HEK293 (cell line): ENCODE measurements at regions not wholly inside any gene's neighbourhood (a gene's known extent, or its start where the extent isn't known, plus 50 kb on each side); places are given as distances from the start of the nearest gene placed in this dataset.

ENCODE experiments used
- CTCF ChIA-PET: fragments of 350-600 bp; formaldehyde crosslinking; extraction: SDS; loops from one replicate; lab custom pipeline; 2021; ENCODE audit warnings: antibody characterized with exemption; lab: Yijun Ruan, JAX
- POLR2A ChIA-PET: fragments of 300-600 bp; formaldehyde crosslinking; extraction: SDS; loops from one replicate; lab custom pipeline; 2020; ENCODE audit warnings: antibody characterized with exemption, inconsistent platforms; lab: Yijun Ruan, JAX
- H3K27ac ChIP-seq: fragments of 200-500 bp; sonication (Bioruptor generic); 2 replicates; pipeline ENCODE4 v1.5.1; 2014; ENCODE audit warnings: low read depth, low read length, control low read depth, inconsistent platforms; ENCODE audit errors: extremely low read depth
- H3K36me3 ChIP-seq, 2 experiments: fragments of 200-500 bp in 1 of 2; sonication (Bioruptor generic) in 1 of 2; 1 replicate in 1 of 2; 2 replicates in 1 of 2; pipeline ENCODE4 v1.5.1; 2014 to 2017; ENCODE audit warnings: inconsistent platforms in 2 of 2, low read length in 2 of 2; ENCODE audit not compliant: control insufficient read depth in 2 of 2, insufficient read depth in 1 of 2
- H3K4me1 ChIP-seq: fragments of 200-500 bp; sonication (Bioruptor generic); 2 replicates; pipeline ENCODE4 v1.5.1; 2014; ENCODE audit warnings: mild to moderate bottlenecking, low read length, inconsistent platforms; ENCODE audit not compliant: control insufficient read depth, insufficient read depth
- H3K4me3 ChIP-seq: 2 replicates; pipeline ENCODE4 v1.5.1; 2011; ENCODE audit warnings: low read depth, mild to moderate bottlenecking, control low read depth, low read length, moderate library complexity
- H3K9me3 ChIP-seq: fragments of 200-500 bp; sonication (Bioruptor generic); 2 replicates; pipeline ENCODE4 v1.5.1; 2014; ENCODE audit warnings: low read depth, low read length, inconsistent platforms; ENCODE audit not compliant: control insufficient read depth, insufficient read depth
- PRDM10 ChIP-seq: fragments of 450-650 bp; formaldehyde crosslinking; IDR thresholded peaks from 2 replicates; pipeline ENCODE4 v1.5.1; 2016; ENCODE audit warnings: missing biosample characterization, missing genetic modification characterization
- SP7 ChIP-seq: fragments of 450-650 bp; formaldehyde crosslinking; IDR thresholded peaks from 2 replicates; pipeline ENCODE4 v1.5.1; 2016; ENCODE audit warnings: missing biosample characterization, missing genetic modification characterization
- ZBTB11 ChIP-seq: fragments of 450-650 bp; formaldehyde crosslinking; conservative IDR thresholded peaks from 2 replicates; pipeline ENCODE4 v1.5.1; 2016; ENCODE audit warnings: low read depth, missing biosample characterization, missing genetic modification characterization
- ZEB2 ChIP-seq: fragments of 450-650 bp; formaldehyde crosslinking; IDR thresholded peaks from 2 replicates; pipeline ENCODE4 v1.5.1; 2016; ENCODE audit warnings: missing biosample characterization, missing genetic modification characterization
- ZNF473 ChIP-seq: fragments of 450-650 bp; formaldehyde crosslinking; IDR thresholded peaks from 2 replicates; pipeline ENCODE4 v1.5.1; 2017; ENCODE audit warnings: missing biosample characterization, missing genetic modification characterization
- ZNF48 ChIP-seq: fragments of 450-650 bp; formaldehyde crosslinking; IDR thresholded peaks from 2 replicates; pipeline ENCODE4 v1.5.1; 2016; ENCODE audit warnings: missing biosample characterization, missing genetic modification characterization
- ZNF488 ChIP-seq: fragments of 450-650 bp; formaldehyde crosslinking; IDR thresholded peaks from 2 replicates; pipeline ENCODE4 v1.5.1; 2016; ENCODE audit warnings: missing biosample characterization, missing genetic modification characterization
- ZNF521 ChIP-seq: fragments of 450-650 bp; formaldehyde crosslinking; IDR thresholded peaks from 2 replicates; pipeline ENCODE4 v1.5.1; 2017; ENCODE audit warnings: missing biosample characterization, mild to moderate bottlenecking, missing genetic modification characterization
- ZNF530 ChIP-seq: fragments of 450-650 bp; formaldehyde crosslinking; IDR thresholded peaks from 2 replicates; pipeline ENCODE4 v1.5.1; 2016; ENCODE audit warnings: low read depth, missing biosample characterization, missing genetic modification characterization
- ZNF555 ChIP-seq: fragments of 450-650 bp; formaldehyde crosslinking; conservative IDR thresholded peaks from 2 replicates; pipeline ENCODE4 v1.5.1; 2017; ENCODE audit warnings: missing biosample characterization, mild to moderate bottlenecking, missing genetic modification characterization, inconsistent platforms
- ZNF561 ChIP-seq: fragments of 450-650 bp; IDR thresholded peaks from 2 replicates; pipeline ENCODE4 v1.5.1; 2018; ENCODE audit warnings: missing biosample characterization, missing genetic modification characterization, borderline replicate concordance
- ZNF585B ChIP-seq: fragments of 450-650 bp; formaldehyde crosslinking; IDR thresholded peaks from 2 replicates; pipeline ENCODE4 v1.5.1; 2016; ENCODE audit warnings: missing biosample characterization, missing genetic modification characterization
- ZNF701 ChIP-seq: fragments of 450-650 bp; formaldehyde crosslinking; IDR thresholded peaks from 2 replicates; pipeline ENCODE4 v1.5.1; 2016; ENCODE audit warnings: missing biosample characterization, missing genetic modification characterization
- TF ChIP-seq, protein P1 (sequence below): fragments of 450-650 bp; formaldehyde crosslinking; IDR thresholded peaks from 2 replicates; pipeline ENCODE4 v1.5.1; 2016; ENCODE audit warnings: missing biosample characterization, missing genetic modification characterization
- TF ChIP-seq, protein P2 (sequence below): fragments of 450-650 bp; formaldehyde crosslinking; IDR thresholded peaks from 2 replicates; pipeline ENCODE4 v1.5.1; 2016; ENCODE audit warnings: missing biosample characterization, missing genetic modification characterization, low read depth

DNA sequence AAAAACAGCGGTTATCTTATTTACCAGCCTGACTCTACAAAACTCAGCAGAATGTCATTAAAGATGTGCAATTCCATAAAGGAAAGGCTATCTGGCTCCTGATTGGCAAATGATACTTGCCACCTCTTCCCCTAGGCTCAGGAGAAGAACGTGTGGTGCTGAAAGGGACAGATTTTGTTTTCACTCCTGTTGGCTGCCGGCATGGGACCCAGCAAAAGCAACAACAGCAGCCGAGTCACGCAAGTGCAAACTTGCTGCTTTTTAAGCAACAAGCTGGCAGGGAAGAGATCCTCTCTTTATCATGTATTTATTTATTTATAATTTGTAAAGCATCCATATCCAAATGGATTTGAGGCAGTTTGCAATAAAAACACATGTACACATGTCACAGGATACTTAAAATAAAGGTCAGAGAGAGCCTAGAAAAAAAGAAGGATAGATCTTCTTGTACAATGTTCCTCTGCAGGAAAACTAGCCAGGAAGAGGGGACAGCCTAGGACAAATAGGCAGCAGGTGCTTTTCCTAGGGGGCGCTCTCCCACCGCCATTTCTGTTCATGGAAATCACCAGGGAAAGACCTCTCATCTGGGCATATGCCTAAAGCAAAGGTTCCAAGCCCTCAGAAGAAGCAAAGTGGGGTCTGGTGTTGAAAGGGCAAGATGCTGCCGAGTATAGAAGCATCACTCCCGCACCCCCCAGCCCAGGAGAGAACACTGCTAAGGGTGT is 799.3 kb downstream of the BCL11A start:
- H3K4me1 ChIP-seq: no peaks in the 10 kb centered on the region
- H3K4me3 ChIP-seq: no peak overlapping the region
- CTCF ChIA-PET: interaction anchor here (1.2 to 1.4 kb wide), 2 partner anchors 9 to 16 kb away, joined by 3 to 4 read pairs; no protein-coding TSS in a partner anchor
- POLR2A ChIA-PET: no interaction called here
- no peak overlapping the region for H3K27ac ChIP-seq
- TF ChIP-seq, protein P1, sequence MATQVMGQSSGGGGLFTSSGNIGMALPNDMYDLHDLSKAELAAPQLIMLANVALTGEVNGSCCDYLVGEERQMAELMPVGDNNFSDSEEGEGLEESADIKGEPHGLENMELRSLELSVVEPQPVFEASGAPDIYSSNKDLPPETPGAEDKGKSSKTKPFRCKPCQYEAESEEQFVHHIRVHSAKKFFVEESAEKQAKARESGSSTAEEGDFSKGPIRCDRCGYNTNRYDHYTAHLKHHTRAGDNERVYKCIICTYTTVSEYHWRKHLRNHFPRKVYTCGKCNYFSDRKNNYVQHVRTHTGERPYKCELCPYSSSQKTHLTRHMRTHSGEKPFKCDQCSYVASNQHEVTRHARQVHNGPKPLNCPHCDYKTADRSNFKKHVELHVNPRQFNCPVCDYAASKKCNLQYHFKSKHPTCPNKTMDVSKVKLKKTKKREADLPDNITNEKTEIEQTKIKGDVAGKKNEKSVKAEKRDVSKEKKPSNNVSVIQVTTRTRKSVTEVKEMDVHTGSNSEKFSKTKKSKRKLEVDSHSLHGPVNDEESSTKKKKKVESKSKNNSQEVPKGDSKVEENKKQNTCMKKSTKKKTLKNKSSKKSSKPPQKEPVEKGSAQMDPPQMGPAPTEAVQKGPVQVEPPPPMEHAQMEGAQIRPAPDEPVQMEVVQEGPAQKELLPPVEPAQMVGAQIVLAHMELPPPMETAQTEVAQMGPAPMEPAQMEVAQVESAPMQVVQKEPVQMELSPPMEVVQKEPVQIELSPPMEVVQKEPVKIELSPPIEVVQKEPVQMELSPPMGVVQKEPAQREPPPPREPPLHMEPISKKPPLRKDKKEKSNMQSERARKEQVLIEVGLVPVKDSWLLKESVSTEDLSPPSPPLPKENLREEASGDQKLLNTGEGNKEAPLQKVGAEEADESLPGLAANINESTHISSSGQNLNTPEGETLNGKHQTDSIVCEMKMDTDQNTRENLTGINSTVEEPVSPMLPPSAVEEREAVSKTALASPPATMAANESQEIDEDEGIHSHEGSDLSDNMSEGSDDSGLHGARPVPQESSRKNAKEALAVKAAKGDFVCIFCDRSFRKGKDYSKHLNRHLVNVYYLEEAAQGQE (tag by site-specific recombination): peak; percentile 33; the same call in 1 of the 2 replicates
- TF ChIP-seq PRDM10: no peak
- H3K36me3 ChIP-seq: no peaks in the 10 kb centered on the region
- H3K9me3 ChIP-seq: no peaks in the 10 kb centered on the region

DNA sequence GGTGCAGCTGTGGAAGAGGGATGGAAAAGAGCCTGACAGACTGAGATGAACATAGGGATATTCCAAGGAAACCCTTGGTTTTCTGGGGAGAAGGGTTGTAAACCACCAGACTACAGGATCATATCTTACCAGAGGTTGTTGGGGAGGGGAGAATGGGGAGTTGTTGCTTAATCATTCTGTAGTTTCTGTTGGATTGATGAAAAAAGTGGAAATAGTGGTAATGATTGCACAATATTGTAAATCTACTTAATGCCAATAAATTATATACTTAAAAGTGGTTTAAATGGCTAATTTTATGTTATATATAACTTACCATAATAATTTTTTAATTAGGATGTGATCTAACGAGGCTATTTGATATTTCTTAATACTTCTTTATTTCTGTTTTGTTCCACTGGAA is 800.9 kb downstream of the BCL11A start:
- Histone ChIP-seq H3K9me3 (no peaks in the 10 kb centered on the region), H3K4me1 (no peaks in the 10 kb centered on the region), H3K36me3 (no peaks in the 10 kb centered on the region), H3K27ac (no peak overlapping the region), H3K4me3 (no peak overlapping the region)
- CTCF ChIA-PET: interaction anchor here (0.7 to 1.4 kb wide), 2 partner anchors 15 to 213 kb away, joined by 3 read pairs; no protein-coding TSS in a partner anchor
- POLR2A ChIA-PET: no interaction called here
- TF ChIP-seq ZNF555 (tag by site-specific recombination): no peak
- TF ChIP-seq ZNF473 (tag by site-specific recombination): no peak
- TF ChIP-seq, protein P2, sequence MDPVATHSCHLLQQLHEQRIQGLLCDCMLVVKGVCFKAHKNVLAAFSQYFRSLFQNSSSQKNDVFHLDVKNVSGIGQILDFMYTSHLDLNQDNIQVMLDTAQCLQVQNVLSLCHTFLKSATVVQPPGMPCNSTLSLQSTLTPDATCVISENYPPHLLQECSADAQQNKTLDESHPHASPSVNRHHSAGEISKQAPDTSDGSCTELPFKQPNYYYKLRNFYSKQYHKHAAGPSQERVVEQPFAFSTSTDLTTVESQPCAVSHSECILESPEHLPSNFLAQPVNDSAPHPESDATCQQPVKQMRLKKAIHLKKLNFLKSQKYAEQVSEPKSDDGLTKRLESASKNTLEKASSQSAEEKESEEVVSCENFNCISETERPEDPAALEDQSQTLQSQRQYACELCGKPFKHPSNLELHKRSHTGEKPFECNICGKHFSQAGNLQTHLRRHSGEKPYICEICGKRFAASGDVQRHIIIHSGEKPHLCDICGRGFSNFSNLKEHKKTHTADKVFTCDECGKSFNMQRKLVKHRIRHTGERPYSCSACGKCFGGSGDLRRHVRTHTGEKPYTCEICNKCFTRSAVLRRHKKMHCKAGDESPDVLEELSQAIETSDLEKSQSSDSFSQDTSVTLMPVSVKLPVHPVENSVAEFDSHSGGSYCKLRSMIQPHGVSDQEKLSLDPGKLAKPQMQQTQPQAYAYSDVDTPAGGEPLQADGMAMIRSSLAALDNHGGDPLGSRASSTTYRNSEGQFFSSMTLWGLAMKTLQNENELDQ (tag by site-specific recombination): no peak
- TF ChIP-seq ZEB2 (tag by site-specific recombination): no peak
- no peak for TF ChIP-seq SP7 (tag by site-specific recombination)
- TF ChIP-seq ZBTB11 (tag by site-specific recombination): no peak
- no peak for TF ChIP-seq ZNF48 (tag by site-specific recombination)
- no peak for TF ChIP-seq ZNF585B (tag by site-specific recombination)
- TF ChIP-seq, protein P1 (tag by site-specific recombination): no peak
- no peak for TF ChIP-seq ZNF530 (tag by site-specific recombination)
- TF ChIP-seq ZNF521 (tag by site-specific recombination): no peak
- TF ChIP-seq ZNF561 (tag by site-specific recombination): no peak
- no peak for TF ChIP-seq ZNF701 (tag by site-specific recombination)
- TF ChIP-seq ZNF488 (tag by site-specific recombination): no peak
